Panc1 (cell line): ENCODE measurements at regions not wholly inside any gene's neighbourhood (a gene's known extent, or its start where the extent isn't known, plus 50 kb on each side); places are given as distances from the start of the nearest gene placed in this dataset.

Experiments used
- ATAC-seq: fragments of 200-7000 bp; cut with Tn5 transposase; 2 replicates; pipeline ENCODE4 v1.9.1; 2020; ENCODE audit warnings: mild to moderate bottlenecking, moderate library complexity
- BruUV-seq: library from RNA; stranded (reverse); fragments of 400-500 nt; replicated peaks from 2 replicates; lab custom pipeline; 2021; lab: Mats Ljungman, UMichigan
- CTCF ChIA-PET: fragments of 300-600 bp; sonication (Branson Sonifier 250); formaldehyde crosslinking; loops from one replicate; lab custom pipeline; 2022; ENCODE audit warnings: antibody characterized with exemption; lab: Charles Lee
- POLR2A ChIA-PET: fragments of 300-600 bp; sonication (Branson Sonifier 250); formaldehyde crosslinking; loops from one replicate; lab custom pipeline; 2022; ENCODE audit warnings: antibody characterized with exemption; lab: Charles Lee
- DNase-seq: peaks from one replicate; pipeline ENCODE4 v3.0.0-alpha.2; 2010; ENCODE audit warnings: low read depth, low spot score
- H3K27ac ChIP-seq: 2 replicates; pipeline ENCODE4 v1.5.1; 2011; ENCODE audit warnings: mild to moderate bottlenecking, low read length, inconsistent platforms
- H3K27me3 ChIP-seq: fragments of 200-500 bp; sonication (Bioruptor generic); 2 replicates; pipeline ENCODE4 v1.6.0; 2014; ENCODE audit warnings: low read length, inconsistent platforms; ENCODE audit not compliant: control insufficient read depth, insufficient read depth
- H3K36me3 ChIP-seq: fragments of 200-500 bp; sonication (Bioruptor generic); 2 replicates; pipeline ENCODE4 v1.5.1; 2014; ENCODE audit warnings: inconsistent platforms, mild to moderate bottlenecking, low read length, moderate library complexity; ENCODE audit not compliant: control insufficient read depth, insufficient read depth
- H3K4me1 ChIP-seq: 2 replicates; pipeline ENCODE4 v1.5.1; 2011; ENCODE audit warnings: inconsistent platforms, mild to moderate bottlenecking, low read length, moderate library complexity; ENCODE audit not compliant: control insufficient read depth, insufficient read depth
- H3K4me3 ChIP-seq, 2 experiments: 2 replicates each; pipeline ENCODE4 v1.5.1; 2011 to 2012; ENCODE audit warnings: low read depth in 2 of 2, low read length in 2 of 2, mild to moderate bottlenecking in 2 of 2, inconsistent platforms in 1 of 2, moderate library complexity in 1 of 2
- H3K9me3 ChIP-seq: fragments of 200-500 bp; sonication (Bioruptor generic); 2 replicates; pipeline ENCODE4 v1.5.1; 2014; ENCODE audit warnings: low read depth, mild to moderate bottlenecking, inconsistent platforms, low read length, moderate library complexity; ENCODE audit not compliant: control insufficient read depth, insufficient read depth
- POLR2AphosphoS5 ChIP-seq: IDR thresholded peaks from 2 replicates; pipeline ENCODE4 v1.6.1; 2012; ENCODE audit warnings: mild to moderate bottlenecking, low read depth, low read length, moderate library complexity
- SIN3A ChIP-seq: IDR thresholded peaks from 2 replicates; pipeline ENCODE4 v1.6.1; 2012; ENCODE audit warnings: low read depth, mild to moderate bottlenecking, low read length, moderate library complexity, borderline replicate concordance; ENCODE audit not compliant: insufficient read depth
- TCF7L2 ChIP-seq: IDR thresholded peaks from 2 replicates; pipeline ENCODE4 v1.6.1; 2011; ENCODE audit warnings: mild to moderate bottlenecking, low read depth, low read length, inconsistent platforms
- in situ Hi-C: cut with HindIII; loops from 2 replicates; pipeline ENCODE4 v1.10.0; 2016; ENCODE audit warnings: low sequenced_read_pairs, low pct_unique_long_range_greater_than_20kb
- intact Hi-C: fragments of 100-400 bp; cut with micrococcal nuclease; formaldehyde crosslinking; loops from one replicate; pipeline ENCODE4 v1.10.0; 2022; ENCODE audit not compliant: unreplicated experiment
- TF ChIP-seq, protein P1 (sequence below): fragments of 450-650 bp; IDR thresholded peaks from 2 replicates; pipeline ENCODE4 v1.5.1; 2017; ENCODE audit warnings: mild to moderate bottlenecking
- TF ChIP-seq, protein P2 (sequence below), 2 experiments: IDR thresholded peaks; 2 replicates each; pipeline ENCODE4 v1.6.1; 2011 to 2012; ENCODE audit warnings: low read depth in 2 of 2, control low read depth in 1 of 2, low read length in 1 of 2, mild to moderate bottlenecking in 1 of 2, moderate library complexity in 1 of 2; ENCODE audit not compliant: insufficient read depth in 1 of 2

DNA sequence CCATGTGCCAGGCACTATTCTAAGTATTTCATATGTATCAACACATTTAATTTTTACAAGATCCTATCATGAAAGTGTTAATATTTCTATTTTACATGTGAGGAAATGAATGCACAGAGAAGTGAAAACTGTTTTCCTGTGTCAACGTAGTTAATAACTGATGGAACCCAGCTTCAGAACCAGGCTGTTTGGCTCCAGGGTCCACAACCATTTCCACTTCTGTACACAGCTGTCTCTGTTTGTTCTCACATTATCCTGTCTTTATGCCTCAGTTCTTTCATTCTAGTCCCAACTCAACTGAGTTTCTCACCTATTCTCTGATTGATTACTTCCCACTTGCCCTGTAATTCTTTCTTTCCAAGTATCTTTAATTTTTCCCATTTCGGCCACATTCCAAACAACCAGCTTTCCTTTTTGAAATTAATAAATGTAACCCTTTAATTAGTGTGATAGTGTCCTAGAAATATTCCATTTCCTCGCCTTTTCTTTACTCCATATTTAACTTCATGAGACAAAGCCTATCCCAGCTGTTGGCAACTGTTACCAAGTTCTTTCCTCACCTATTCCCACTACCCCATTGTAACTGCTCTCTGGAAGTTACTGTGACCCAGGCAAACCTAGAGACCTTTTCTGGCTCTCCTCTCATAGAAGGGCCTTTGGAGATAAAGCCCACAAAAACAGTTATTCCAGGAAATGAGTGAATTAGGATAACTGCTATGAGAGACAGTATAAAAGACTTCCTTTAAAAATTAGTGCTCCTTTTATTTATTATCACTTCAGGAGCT, 218.7 kb downstream of the RASSF9 start:
- Histone ChIP-seq H3K4me3 (no peak overlapping the region), H3K27me3 (no peaks in the 10 kb centered on the region), H3K4me1 (no peaks in the 10 kb centered on the region), H3K27ac (no peak overlapping the region), H3K9me3 (no peaks in the 10 kb centered on the region), H3K36me3 (no peaks in the 10 kb centered on the region)
- intact Hi-C loops = no loop called here
- ChIA-PET POLR2A (no interaction called here), CTCF (no interaction called here)
- no TSS peak for BruUV-seq
- DNase-seq (no peak), ATAC-seq (no peak)
- TF ChIP-seq, protein P1, sequence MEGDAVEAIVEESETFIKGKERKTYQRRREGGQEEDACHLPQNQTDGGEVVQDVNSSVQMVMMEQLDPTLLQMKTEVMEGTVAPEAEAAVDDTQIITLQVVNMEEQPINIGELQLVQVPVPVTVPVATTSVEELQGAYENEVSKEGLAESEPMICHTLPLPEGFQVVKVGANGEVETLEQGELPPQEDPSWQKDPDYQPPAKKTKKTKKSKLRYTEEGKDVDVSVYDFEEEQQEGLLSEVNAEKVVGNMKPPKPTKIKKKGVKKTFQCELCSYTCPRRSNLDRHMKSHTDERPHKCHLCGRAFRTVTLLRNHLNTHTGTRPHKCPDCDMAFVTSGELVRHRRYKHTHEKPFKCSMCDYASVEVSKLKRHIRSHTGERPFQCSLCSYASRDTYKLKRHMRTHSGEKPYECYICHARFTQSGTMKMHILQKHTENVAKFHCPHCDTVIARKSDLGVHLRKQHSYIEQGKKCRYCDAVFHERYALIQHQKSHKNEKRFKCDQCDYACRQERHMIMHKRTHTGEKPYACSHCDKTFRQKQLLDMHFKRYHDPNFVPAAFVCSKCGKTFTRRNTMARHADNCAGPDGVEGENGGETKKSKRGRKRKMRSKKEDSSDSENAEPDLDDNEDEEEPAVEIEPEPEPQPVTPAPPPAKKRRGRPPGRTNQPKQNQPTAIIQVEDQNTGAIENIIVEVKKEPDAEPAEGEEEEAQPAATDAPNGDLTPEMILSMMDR = no peak
- TF ChIP-seq, protein P2, sequence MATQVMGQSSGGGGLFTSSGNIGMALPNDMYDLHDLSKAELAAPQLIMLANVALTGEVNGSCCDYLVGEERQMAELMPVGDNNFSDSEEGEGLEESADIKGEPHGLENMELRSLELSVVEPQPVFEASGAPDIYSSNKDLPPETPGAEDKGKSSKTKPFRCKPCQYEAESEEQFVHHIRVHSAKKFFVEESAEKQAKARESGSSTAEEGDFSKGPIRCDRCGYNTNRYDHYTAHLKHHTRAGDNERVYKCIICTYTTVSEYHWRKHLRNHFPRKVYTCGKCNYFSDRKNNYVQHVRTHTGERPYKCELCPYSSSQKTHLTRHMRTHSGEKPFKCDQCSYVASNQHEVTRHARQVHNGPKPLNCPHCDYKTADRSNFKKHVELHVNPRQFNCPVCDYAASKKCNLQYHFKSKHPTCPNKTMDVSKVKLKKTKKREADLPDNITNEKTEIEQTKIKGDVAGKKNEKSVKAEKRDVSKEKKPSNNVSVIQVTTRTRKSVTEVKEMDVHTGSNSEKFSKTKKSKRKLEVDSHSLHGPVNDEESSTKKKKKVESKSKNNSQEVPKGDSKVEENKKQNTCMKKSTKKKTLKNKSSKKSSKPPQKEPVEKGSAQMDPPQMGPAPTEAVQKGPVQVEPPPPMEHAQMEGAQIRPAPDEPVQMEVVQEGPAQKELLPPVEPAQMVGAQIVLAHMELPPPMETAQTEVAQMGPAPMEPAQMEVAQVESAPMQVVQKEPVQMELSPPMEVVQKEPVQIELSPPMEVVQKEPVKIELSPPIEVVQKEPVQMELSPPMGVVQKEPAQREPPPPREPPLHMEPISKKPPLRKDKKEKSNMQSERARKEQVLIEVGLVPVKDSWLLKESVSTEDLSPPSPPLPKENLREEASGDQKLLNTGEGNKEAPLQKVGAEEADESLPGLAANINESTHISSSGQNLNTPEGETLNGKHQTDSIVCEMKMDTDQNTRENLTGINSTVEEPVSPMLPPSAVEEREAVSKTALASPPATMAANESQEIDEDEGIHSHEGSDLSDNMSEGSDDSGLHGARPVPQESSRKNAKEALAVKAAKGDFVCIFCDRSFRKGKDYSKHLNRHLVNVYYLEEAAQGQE (IDR thresholded peaks at IDR 0.05; ENCODE audit: insufficient read depth in 1 of 2, low read depth in 2 of 2, low read length in 1 of 2) = no peak
- TF ChIP-seq TCF7L2 (no peak), POLR2AphosphoS5 (no peak), SIN3A (no peak)
- in situ Hi-C loops = no loop called here

DNA sequence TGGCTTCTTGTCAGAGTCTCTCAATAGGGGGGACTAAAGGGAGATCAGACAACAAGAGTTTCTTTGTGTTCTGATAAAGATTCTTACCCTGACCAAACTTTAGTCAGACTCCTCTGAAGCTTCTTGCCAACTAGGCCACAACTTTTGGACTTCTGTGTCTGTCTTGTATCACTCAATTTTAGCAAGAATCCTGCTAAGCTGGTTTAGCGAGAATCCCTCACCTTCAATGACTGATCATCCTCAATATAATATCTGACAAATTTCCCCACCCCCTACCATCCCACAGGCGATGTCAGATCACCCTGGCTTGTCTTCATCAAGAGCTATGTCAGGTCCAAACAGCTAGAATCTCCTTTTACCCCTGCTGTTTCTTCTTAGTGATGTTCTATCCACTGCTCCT, 215.2 kb downstream of the RASSF9 start:
- no peak overlapping the region for H3K27ac ChIP-seq
- POLR2A ChIA-PET = no interaction called here
- H3K36me3 ChIP-seq = no peaks in the 10 kb centered on the region; the same call in 1 of the 2 replicates
- H3K27me3 ChIP-seq = no peaks in the 10 kb centered on the region
- in situ Hi-C loops = no loop called here
- CTCF ChIA-PET = no interaction called here
- no peaks in the 10 kb centered on the region for H3K4me1 ChIP-seq
- TF ChIP-seq TCF7L2 = no peak
- TF ChIP-seq, protein P1 = no peak
- no peak for TF ChIP-seq SIN3A
- TF ChIP-seq, protein P2 (IDR thresholded peaks at IDR 0.05; ENCODE audit: insufficient read depth in 1 of 2, low read depth in 2 of 2, low read length in 1 of 2) = no peak
- no peak for TF ChIP-seq POLR2AphosphoS5
- no peaks in the 10 kb centered on the region for H3K9me3 ChIP-seq
- no TSS peak for BruUV-seq
- DNase-seq (no peak), ATAC-seq (no peak)
- H3K4me3 ChIP-seq = no peak overlapping the region
- intact Hi-C loops = no loop called here
